DND-41 (cell line): ENCODE measurements at regions not wholly inside any gene's neighbourhood (a gene's known extent, or its start where the extent isn't known, plus 50 kb on each side); places are given as distances from the start of the nearest gene placed in this dataset.

Experiments used
- EZH2 ChIP-seq: IDR thresholded peaks from 3 replicates; pipeline ENCODE4 v1.6.1; 2012; ENCODE audit warnings: borderline replicate concordance, low read depth, mild to moderate bottlenecking, moderate library complexity, low read length, inconsistent platforms; ENCODE audit not compliant: severe bottlenecking
- TF ChIP-seq, protein P1 (sequence below): IDR thresholded peaks from 2 replicates; pipeline ENCODE4 v1.5.1; 2012; ENCODE audit warnings: borderline replicate concordance, low read length, moderate library complexity, mild to moderate bottlenecking; ENCODE audit not compliant: poor library complexity, severe bottlenecking; ENCODE audit errors: extremely low read depth

DNA sequence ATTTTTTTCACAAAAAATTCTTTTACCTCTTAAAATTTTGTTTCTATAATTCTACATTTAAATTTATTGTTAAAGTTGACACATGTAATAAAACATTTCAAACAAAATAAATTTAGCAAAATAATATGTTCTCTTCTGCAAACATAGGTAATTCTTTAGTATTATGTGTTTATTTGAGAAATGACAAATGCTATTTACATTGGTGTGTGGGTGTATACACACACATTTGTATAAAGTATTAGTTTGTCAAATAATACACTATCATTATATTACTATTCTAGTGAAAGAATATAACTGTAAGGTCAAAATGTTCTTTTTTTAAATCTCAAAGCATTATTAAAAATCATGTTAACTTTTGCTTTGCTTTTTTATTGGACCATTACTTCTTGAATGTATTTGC is 1370.6 kb downstream of the SI start:
- TF ChIP-seq, protein P1, sequence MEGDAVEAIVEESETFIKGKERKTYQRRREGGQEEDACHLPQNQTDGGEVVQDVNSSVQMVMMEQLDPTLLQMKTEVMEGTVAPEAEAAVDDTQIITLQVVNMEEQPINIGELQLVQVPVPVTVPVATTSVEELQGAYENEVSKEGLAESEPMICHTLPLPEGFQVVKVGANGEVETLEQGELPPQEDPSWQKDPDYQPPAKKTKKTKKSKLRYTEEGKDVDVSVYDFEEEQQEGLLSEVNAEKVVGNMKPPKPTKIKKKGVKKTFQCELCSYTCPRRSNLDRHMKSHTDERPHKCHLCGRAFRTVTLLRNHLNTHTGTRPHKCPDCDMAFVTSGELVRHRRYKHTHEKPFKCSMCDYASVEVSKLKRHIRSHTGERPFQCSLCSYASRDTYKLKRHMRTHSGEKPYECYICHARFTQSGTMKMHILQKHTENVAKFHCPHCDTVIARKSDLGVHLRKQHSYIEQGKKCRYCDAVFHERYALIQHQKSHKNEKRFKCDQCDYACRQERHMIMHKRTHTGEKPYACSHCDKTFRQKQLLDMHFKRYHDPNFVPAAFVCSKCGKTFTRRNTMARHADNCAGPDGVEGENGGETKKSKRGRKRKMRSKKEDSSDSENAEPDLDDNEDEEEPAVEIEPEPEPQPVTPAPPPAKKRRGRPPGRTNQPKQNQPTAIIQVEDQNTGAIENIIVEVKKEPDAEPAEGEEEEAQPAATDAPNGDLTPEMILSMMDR = no peak
- TF ChIP-seq EZH2 = no peak
